ENCODE measurements at regions not wholly inside any gene's neighbourhood (a gene's known extent, or its start where the extent isn't known, plus 50 kb on each side); places are given as distances from the start of the nearest gene placed in this dataset.

GRCh38 chr4:14184265-14184664 is 556.7 kb upstream of the BOD1L1 start:
- DNase-seq: no peak

GRCh38 chr4:14184767-14185166 is 557.2 kb upstream of the BOD1L1 start:
- no peak for DNase-seq

- no peak for DNase-seq
Measured at GRCh38 chr4:14188214-14188613, 560.7 kb upstream of the BOD1L1 start.

- no peak for DNase-seq
Measured at GRCh38 chr4:14193601-14194000, 566.1 kb upstream of the BOD1L1 start.

GRCh38 chr4:14196131-14196530 is 568.6 kb upstream of the BOD1L1 start:
- DNase-seq: no peak

GRCh38 chr4:14215116-14215770 is 587.7 kb upstream of the BOD1L1 start:
- DNase-seq: no peak

- no peak for DNase-seq
Measured at GRCh38 chr4:14217401-14217800, 589.9 kb upstream of the BOD1L1 start.

GRCh38 chr4:14218641-14219040 is 591.1 kb upstream of the BOD1L1 start:
- DNase-seq: no peak

GRCh38 chr4:14221176-14221575 is 593.7 kb upstream of the BOD1L1 start:
- no peak for DNase-seq

GRCh38 chr4:14222377-14223029 is 595.0 kb upstream of the BOD1L1 start:
- no peak for DNase-seq

- DNase-seq: no peak
Measured at GRCh38 chr4:14223461-14223860, 595.9 kb upstream of the BOD1L1 start.

- no peak for DNase-seq
Measured at GRCh38 chr4:14225688-14226207, 598.2 kb upstream of the BOD1L1 start.

- no peak for DNase-seq
Measured at GRCh38 chr4:14233126-14233525, 605.6 kb upstream of the BOD1L1 start.

- DNase-seq: no peak
Measured at GRCh38 chr4:14234307-14234706, 606.8 kb upstream of the BOD1L1 start.

GRCh38 chr4:14236359-14236758 is 608.8 kb upstream of the BOD1L1 start:
- no peak for DNase-seq

GRCh38 chr4:14237911-14238310 is 610.4 kb upstream of the BOD1L1 start:
- no peak for DNase-seq

GRCh38 chr4:14241574-14241973 is 614.0 kb upstream of the BOD1L1 start:
- no peak for DNase-seq

- no peak for DNase-seq
Measured at GRCh38 chr4:14247767-14248166, 620.2 kb upstream of the BOD1L1 start.

GRCh38 chr4:14249226-14249625 is 621.7 kb upstream of the BOD1L1 start:
- no peak for DNase-seq

- DNase-seq: no peak
Measured at GRCh38 chr4:14254252-14254651, 626.7 kb upstream of the BOD1L1 start.

- DNase-seq: no peak
Measured at GRCh38 chr4:14254926-14255325, 627.4 kb upstream of the BOD1L1 start.

GRCh38 chr4:14257903-14258302 is 630.4 kb upstream of the BOD1L1 start:
- no peak for DNase-seq

GRCh38 chr4:14259936-14260335 is 632.4 kb upstream of the BOD1L1 start:
- no peak for DNase-seq

- no peak for DNase-seq
Measured at GRCh38 chr4:14260591-14260990, 633.1 kb upstream of the BOD1L1 start.

GRCh38 chr4:14262221-14262620 is 634.7 kb upstream of the BOD1L1 start:
- DNase-seq: no peak
